ENCODE measurements at regions not wholly inside any gene's neighbourhood (a gene's known extent, or its start where the extent isn't known, plus 50 kb on each side); places are given as distances from the start of the nearest gene placed in this dataset.

- no peak for TF ChIP-seq CTCF (IDR thresholded peaks at IDR 0.05; ENCODE audit: low read depth, low read length)
- no peak for TF ChIP-seq EZH2phosphoT487 (IDR thresholded peaks at IDR 0.05; ENCODE audit: low read depth)
These were observed 1141.6 kb downstream of the IGSF11 start for GRCh38 chr3:117893001-117893400.

Data from OCI-LY3 (cell line).